HFF-Myc (cell line): ENCODE measurements at regions not wholly inside any gene's neighbourhood (a gene's known extent, or its start where the extent isn't known, plus 50 kb on each side); places are given as distances from the start of the nearest gene placed in this dataset.

Experiments used
- DNase-seq: peaks from one replicate; pipeline ENCODE4 v3.0.0-alpha.2; 2011; ENCODE audit warnings: low read depth; ENCODE audit errors: extremely low read depth
- H3K4me3 ChIP-seq: replicated peaks from 2 replicates; pipeline ENCODE4 v1.5.1; 2011; ENCODE audit warnings: low read depth, mild to moderate bottlenecking, control low read depth, low read length
- TF ChIP-seq, protein P1 (sequence below): IDR thresholded peaks from 2 replicates; pipeline ENCODE4 v1.5.1; 2012; ENCODE audit warnings: mild to moderate bottlenecking, low read depth, low read length, control low read depth; ENCODE audit errors: missing control alignments

DNA sequence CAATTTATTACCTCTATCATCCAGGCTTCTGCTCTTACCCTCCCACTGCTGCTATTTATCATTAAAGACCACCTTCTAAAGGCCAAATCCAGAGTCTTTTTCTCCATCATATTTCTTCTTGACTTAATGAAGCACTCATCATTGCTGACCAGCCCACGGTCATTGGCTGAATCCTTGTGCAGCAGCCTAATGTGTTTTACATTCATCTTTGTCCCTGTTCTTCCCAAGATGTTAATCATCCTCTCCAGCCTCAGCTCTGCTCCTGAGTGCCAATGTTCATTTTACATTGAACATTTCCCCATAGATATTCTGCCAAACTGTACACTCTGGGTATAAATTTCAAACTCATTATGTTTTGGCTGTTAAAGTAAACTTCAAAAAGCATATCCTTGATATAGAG is 373.6 kb downstream of the NUP35 start:
- no peak overlapping the region for H3K4me3 ChIP-seq
- DNase-seq, result no peak
- TF ChIP-seq, protein P1, sequence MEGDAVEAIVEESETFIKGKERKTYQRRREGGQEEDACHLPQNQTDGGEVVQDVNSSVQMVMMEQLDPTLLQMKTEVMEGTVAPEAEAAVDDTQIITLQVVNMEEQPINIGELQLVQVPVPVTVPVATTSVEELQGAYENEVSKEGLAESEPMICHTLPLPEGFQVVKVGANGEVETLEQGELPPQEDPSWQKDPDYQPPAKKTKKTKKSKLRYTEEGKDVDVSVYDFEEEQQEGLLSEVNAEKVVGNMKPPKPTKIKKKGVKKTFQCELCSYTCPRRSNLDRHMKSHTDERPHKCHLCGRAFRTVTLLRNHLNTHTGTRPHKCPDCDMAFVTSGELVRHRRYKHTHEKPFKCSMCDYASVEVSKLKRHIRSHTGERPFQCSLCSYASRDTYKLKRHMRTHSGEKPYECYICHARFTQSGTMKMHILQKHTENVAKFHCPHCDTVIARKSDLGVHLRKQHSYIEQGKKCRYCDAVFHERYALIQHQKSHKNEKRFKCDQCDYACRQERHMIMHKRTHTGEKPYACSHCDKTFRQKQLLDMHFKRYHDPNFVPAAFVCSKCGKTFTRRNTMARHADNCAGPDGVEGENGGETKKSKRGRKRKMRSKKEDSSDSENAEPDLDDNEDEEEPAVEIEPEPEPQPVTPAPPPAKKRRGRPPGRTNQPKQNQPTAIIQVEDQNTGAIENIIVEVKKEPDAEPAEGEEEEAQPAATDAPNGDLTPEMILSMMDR, result no peak

GRCh38 chr2:183505911-183506310 is 381.7 kb downstream of the NUP35 start:
- DNase-seq, result no peak
- H3K4me3 ChIP-seq, result no peak overlapping the region
- TF ChIP-seq, protein P1, result no peak

DNA sequence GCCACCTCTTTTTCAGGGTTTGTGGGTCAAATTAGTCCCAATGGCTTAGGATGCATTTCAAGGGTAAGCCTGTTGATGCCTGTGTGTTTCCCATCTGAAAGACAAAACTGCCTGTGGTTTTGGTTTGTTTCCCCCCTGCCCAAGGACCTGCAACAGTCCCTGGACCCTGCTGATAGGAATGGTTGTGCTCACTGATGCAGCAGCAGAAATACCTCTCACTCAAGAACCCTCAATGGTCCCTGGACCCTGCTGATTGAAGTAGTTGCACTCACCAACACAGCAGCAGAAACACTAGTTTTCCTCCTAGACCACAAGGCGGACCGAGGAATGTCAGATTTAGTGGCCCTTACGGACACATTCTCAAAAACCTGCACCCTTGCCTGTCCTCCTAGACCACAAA is 386.9 kb downstream of the NUP35 start:
- no peak for DNase-seq
- TF ChIP-seq, protein P1, result no peak
- no peak overlapping the region for H3K4me3 ChIP-seq

DNA sequence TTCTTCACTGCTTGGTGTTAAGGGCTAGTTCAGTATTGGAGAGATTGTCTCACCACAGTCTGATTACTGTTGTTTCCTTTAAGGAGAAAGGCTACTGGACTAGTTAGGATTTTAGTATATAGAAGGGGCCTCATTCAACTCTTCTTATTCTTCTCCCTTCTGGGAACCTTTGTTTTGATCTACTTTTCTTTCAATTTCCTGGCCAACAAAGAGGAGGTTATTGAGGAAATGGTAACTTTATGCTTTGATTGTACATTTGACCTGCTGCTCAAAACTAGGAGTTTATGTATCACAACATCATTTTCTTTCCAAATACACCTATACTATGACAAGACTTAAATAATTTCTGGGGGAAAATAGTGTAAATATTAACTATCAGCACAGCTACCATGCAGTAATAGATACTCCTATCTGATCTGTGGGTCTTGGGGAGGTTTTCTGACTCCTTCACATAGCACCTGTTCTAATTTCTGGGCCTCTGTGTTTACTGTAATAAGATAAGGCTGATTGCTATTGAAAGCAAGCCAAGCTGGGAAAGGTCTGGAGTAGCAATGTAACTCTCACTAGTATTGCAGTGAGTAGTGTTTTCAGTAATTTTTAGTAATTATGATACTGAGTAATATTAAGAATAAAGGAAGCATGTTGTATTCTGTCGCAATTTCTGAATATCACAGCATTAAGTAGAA is 395.3 kb downstream of the NUP35 start:
- no peak for DNase-seq
- no peak overlapping the region for H3K4me3 ChIP-seq
- TF ChIP-seq, protein P1, result no peak

- DNase-seq, result no peak
- no peak overlapping the region for H3K4me3 ChIP-seq
- TF ChIP-seq, protein P1, result no peak
These were observed 397.7 kb downstream of the NUP35 start for GRCh38 chr2:183521911-183522310.

DNA sequence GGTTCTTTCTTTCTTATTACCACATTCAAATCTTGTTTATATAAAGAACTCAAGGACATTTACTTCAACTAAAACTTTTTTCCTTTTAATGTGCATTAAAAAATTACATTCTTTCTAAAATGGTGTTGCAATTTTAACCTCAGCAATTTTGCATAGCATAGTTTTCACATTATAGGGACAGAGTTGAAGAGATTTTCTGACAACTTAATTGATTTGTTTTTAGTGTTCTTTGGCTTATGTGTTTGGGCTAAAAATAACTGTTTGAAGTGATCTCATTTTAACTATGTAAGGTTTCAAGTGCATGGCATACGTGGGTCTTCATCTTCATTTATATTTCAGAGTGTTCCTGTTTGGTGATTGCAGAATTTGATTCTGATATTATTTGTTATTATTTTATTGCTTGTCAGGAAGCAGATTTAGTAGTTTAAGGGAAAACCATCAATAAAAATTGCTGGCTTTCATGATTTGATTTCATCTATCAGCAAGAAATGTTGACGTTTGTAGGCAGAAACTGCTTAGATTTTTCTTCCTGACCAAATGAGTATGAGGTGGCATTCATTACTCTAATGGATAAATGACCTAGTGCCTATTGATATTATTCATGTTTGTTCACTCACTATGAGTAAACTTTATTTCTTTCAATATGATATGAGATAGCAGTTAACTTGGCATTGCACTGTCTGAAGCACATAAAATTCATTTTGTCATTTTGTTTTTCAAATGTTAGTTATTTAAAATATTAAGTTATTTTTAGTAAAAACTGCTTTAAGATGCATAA is 398.4 kb downstream of the NUP35 start:
- no peak for DNase-seq

More for the DNA sequence above, 398.4 kb downstream of the NUP35 start:
- H3K4me3 ChIP-seq, result no peak overlapping the region
- TF ChIP-seq, protein P1, result no peak
